Neural progenitor cell (in vitro differentiated cells): ENCODE measurements at regions not wholly inside any gene's neighbourhood (a gene's known extent, or its start where the extent isn't known, plus 50 kb on each side); places are given as distances from the start of the nearest gene placed in this dataset.

Experiments
- DNase-seq: peaks from one replicate; pipeline ENCODE4 v3.0.0-alpha.2; 2016; ENCODE audit warnings: low spot score
- H2AFZ ChIP-seq: fragments of 200-600 bp; sonication (generic); replicated peaks from 2 replicates; pipeline ENCODE4 v1.6.1; 2016; ENCODE audit warnings: antibody characterized with exemption
- H3F3A ChIP-seq: fragments of 200-600 bp; sonication (generic); 2 replicates; pipeline ENCODE4 v1.6.1; 2016; ENCODE audit warnings: antibody characterized with exemption, low read depth
- H3K27ac ChIP-seq: fragments of 200-600 bp; sonication (generic); 2 replicates; pipeline ENCODE4 v1.5.1; 2016; ENCODE audit warnings: mild to moderate bottlenecking
- H3K27me3 ChIP-seq: fragments of 200-600 bp; sonication (generic); 2 replicates; pipeline ENCODE4 v1.6.1; 2016; ENCODE audit warnings: mild to moderate bottlenecking, moderate library complexity
- H3K36me3 ChIP-seq: fragments of 200-600 bp; sonication (generic); 2 replicates; pipeline ENCODE4 v1.5.1; 2016
- H3K4me1 ChIP-seq: fragments of 200-600 bp; sonication (generic); 2 replicates; pipeline ENCODE4 v1.6.1; 2016; ENCODE audit warnings: mixed run types
- H3K4me2 ChIP-seq: fragments of 200-600 bp; sonication (generic); 2 replicates; pipeline ENCODE4 v1.6.1; 2016
- H3K4me3 ChIP-seq: fragments of 200-600 bp; sonication (generic); 2 replicates; pipeline ENCODE4 v1.5.1; 2016
- H3K79me2 ChIP-seq: fragments of 200-600 bp; sonication (generic); 2 replicates; pipeline ENCODE4 v1.6.1; 2016; ENCODE audit warnings: low read depth
- H3K9ac ChIP-seq: fragments of 200-600 bp; sonication (generic); 2 replicates; pipeline ENCODE4 v1.6.1; 2016
- H3K9me3 ChIP-seq: fragments of 200-600 bp; sonication (generic); 2 replicates; pipeline ENCODE4 v1.5.1; 2016; ENCODE audit warnings: low read depth
- H4K20me1 ChIP-seq: fragments of 200-600 bp; sonication (generic); 2 replicates; pipeline ENCODE4 v1.6.1; 2016; ENCODE audit warnings: low read depth
- H3K27ac Mint-ChIP-seq: 3 replicates; pipeline ENCODE4 v1.8.0; 2021; ENCODE audit warnings: mixed read lengths
- H3K27me3 Mint-ChIP-seq: 2 replicates; pipeline ENCODE4 v1.8.0; 2022; ENCODE audit warnings: low read depth, mild to moderate bottlenecking, inconsistent platforms, moderate library complexity, mixed read lengths; ENCODE audit not compliant: insufficient read depth
- H3K36me3 Mint-ChIP-seq: 3 replicates; pipeline ENCODE4 v1.8.0; 2021; ENCODE audit warnings: mixed read lengths
- H3K4me1 Mint-ChIP-seq: 3 replicates; pipeline ENCODE4 v1.8.0; 2021; ENCODE audit warnings: mixed read lengths
- H3K4me3 Mint-ChIP-seq: 3 replicates; pipeline ENCODE4 v1.8.0; 2021; ENCODE audit warnings: mild to moderate bottlenecking, moderate library complexity, mixed read lengths
- H3K9me3 Mint-ChIP-seq: 3 replicates; pipeline ENCODE4 v1.8.0; 2020; ENCODE audit warnings: mixed read lengths
- EZH2 ChIP-seq: fragments of 200-600 bp; sonication (generic); IDR thresholded peaks from 2 replicates; pipeline ENCODE4 v1.6.1; 2017; ENCODE audit warnings: antibody characterized with exemption, mild to moderate bottlenecking, moderate library complexity
- EZH2phosphoT487 ChIP-seq: fragments of 200-600 bp; sonication (generic); IDR thresholded peaks from 2 replicates; pipeline ENCODE4 v1.6.1; 2017; ENCODE audit warnings: antibody characterized with exemption
- TF ChIP-seq, protein P1 (sequence below): fragments of 200-600 bp; sonication (generic); IDR thresholded peaks from 2 replicates; pipeline ENCODE4 v1.5.1; 2017; ENCODE audit warnings: antibody characterized with exemption, mild to moderate bottlenecking

- H3K27me3 Mint-ChIP-seq: no peaks in the 10 kb centered on the region
- Histone ChIP-seq H3K36me3 (peaks cover 6% of the 10 kb centered on the region), H3K9me3 (no peaks in the 10 kb centered on the region), H3K4me1 (peaks cover 23% of the 10 kb centered on the region), H3K4me3 (no peak overlapping the region), H3K27me3 (no peaks in the 10 kb centered on the region), H3K79me2 (no peaks in the 10 kb centered on the region), H2AFZ (peak overlapping the region; percentile 21), H3K4me2 (peak overlapping the region; percentile 21), H3F3A (peaks cover 14% of the 10 kb centered on the region), H3K27ac (no peak overlapping the region), H4K20me1 (no peaks in the 10 kb centered on the region), H3K9ac (no peak overlapping the region)
- TF ChIP-seq EZH2 (no peak), EZH2phosphoT487 (no peak)
- TF ChIP-seq, protein P1, sequence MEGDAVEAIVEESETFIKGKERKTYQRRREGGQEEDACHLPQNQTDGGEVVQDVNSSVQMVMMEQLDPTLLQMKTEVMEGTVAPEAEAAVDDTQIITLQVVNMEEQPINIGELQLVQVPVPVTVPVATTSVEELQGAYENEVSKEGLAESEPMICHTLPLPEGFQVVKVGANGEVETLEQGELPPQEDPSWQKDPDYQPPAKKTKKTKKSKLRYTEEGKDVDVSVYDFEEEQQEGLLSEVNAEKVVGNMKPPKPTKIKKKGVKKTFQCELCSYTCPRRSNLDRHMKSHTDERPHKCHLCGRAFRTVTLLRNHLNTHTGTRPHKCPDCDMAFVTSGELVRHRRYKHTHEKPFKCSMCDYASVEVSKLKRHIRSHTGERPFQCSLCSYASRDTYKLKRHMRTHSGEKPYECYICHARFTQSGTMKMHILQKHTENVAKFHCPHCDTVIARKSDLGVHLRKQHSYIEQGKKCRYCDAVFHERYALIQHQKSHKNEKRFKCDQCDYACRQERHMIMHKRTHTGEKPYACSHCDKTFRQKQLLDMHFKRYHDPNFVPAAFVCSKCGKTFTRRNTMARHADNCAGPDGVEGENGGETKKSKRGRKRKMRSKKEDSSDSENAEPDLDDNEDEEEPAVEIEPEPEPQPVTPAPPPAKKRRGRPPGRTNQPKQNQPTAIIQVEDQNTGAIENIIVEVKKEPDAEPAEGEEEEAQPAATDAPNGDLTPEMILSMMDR: no peak
- no peaks in the 10 kb centered on the region for H3K36me3 Mint-ChIP-seq
- H3K4me1 Mint-ChIP-seq: peaks cover 15% of the 10 kb centered on the region
- DNase-seq: no peak
- no peak overlapping the region for H3K27ac Mint-ChIP-seq
- H3K4me3 Mint-ChIP-seq: no peak overlapping the region
- H3K9me3 Mint-ChIP-seq: no peaks in the 10 kb centered on the region
Measured at GRCh38 chr5:128870923-128871322, 94.4 kb upstream of the SLC27A6 start.

GRCh38 chr5:128876569-128877382 lies 88.5 kb upstream of the SLC27A6 start:
- no peak overlapping the region for H3K4me2 ChIP-seq
- H3K27me3 ChIP-seq: no peaks in the 10 kb centered on the region
- Mint-ChIP-seq H3K9me3 (no peaks in the 10 kb centered on the region), H3K27ac (no peak overlapping the region), H3K4me1 (no peaks in the 10 kb centered on the region), H3K36me3 (no peaks in the 10 kb centered on the region), H3K4me3 (no peak overlapping the region), H3K27me3 (no peaks in the 10 kb centered on the region)
- H4K20me1 ChIP-seq: no peaks in the 10 kb centered on the region
- no peak overlapping the region for H2AFZ ChIP-seq
- H3K27ac ChIP-seq: no peak overlapping the region
- H3F3A ChIP-seq: no peaks in the 10 kb centered on the region
- no peak overlapping the region for H3K4me3 ChIP-seq
- no peak for TF ChIP-seq EZH2phosphoT487
- TF ChIP-seq, protein P1: no peak
- TF ChIP-seq EZH2: no peak
- DNase-seq: no peak
- no peak overlapping the region for H3K9ac ChIP-seq
- H3K9me3 ChIP-seq: no peaks in the 10 kb centered on the region
- no peaks in the 10 kb centered on the region for H3K36me3 ChIP-seq
- H3K79me2 ChIP-seq: no peaks in the 10 kb centered on the region
- peaks cover 8% of the 10 kb centered on the region for H3K4me1 ChIP-seq

GRCh38 chr5:128877476-128877875 lies 87.8 kb upstream of the SLC27A6 start:
- no peaks in the 10 kb centered on the region for H3K9me3 ChIP-seq
- H3K4me1 Mint-ChIP-seq: no peaks in the 10 kb centered on the region
- peak; percentile 4 for DNase-seq
- H2AFZ ChIP-seq: no peak overlapping the region
- H3K79me2 ChIP-seq: no peaks in the 10 kb centered on the region
- H3K9ac ChIP-seq: no peak overlapping the region
- H3K27me3 ChIP-seq: no peaks in the 10 kb centered on the region
- no peaks in the 10 kb centered on the region for H3F3A ChIP-seq
- H4K20me1 ChIP-seq: no peaks in the 10 kb centered on the region
- H3K9me3 Mint-ChIP-seq: no peaks in the 10 kb centered on the region
- no peak overlapping the region for H3K27ac Mint-ChIP-seq
- no peaks in the 10 kb centered on the region for H3K36me3 Mint-ChIP-seq
- H3K36me3 ChIP-seq: no peaks in the 10 kb centered on the region
- TF ChIP-seq, protein P1: no peak
- no peak for TF ChIP-seq EZH2phosphoT487
- TF ChIP-seq EZH2: no peak
- no peaks in the 10 kb centered on the region for H3K27me3 Mint-ChIP-seq
- no peak overlapping the region for H3K4me3 Mint-ChIP-seq
- no peak overlapping the region for H3K4me3 ChIP-seq
- no peak overlapping the region for H3K27ac ChIP-seq
- H3K4me1 ChIP-seq: peaks cover 8% of the 10 kb centered on the region
- H3K4me2 ChIP-seq: no peak overlapping the region
